ENCODE measurements at regions not wholly inside any gene's neighbourhood (a gene's known extent, or its start where the extent isn't known, plus 50 kb on each side); places are given as distances from the start of the nearest gene placed in this dataset.

- no peak for TF ChIP-seq SIN3A (IDR thresholded peaks at IDR 0.05; ENCODE audit: borderline replicate concordance, insufficient read depth, low read length)
- no peak for TF ChIP-seq REST (IDR thresholded peaks at IDR 0.05; ENCODE audit: insufficient read depth in 1 of 2, low read depth in 2 of 2, low read length in 2 of 2)
These were observed 255.6 kb upstream of the OSR1 start for GRCh38 chr2:19614066-19614465.

Measured in PFSK-1 (cell line).